ENCODE measurements at regions not wholly inside any gene's neighbourhood (a gene's known extent, or its start where the extent isn't known, plus 50 kb on each side); places are given as distances from the start of the nearest gene placed in this dataset.

GRCh38 chr7:35384761-35385700 is 131.1 kb upstream of the TBX20 start:
- no peak for DNase-seq

GRCh38 chr7:35380739-35381224 is 126.9 kb upstream of the TBX20 start:
- DNase-seq: no peak

GRCh38 chr7:35379481-35379880 is 125.6 kb upstream of the TBX20 start:
- DNase-seq: no peak

GRCh38 chr7:35375516-35375915 is 121.6 kb upstream of the TBX20 start:
- DNase-seq: no peak

- DNase-seq: no peak
Observed at GRCh38 chr7:35374858-35375257, 121.0 kb upstream of the TBX20 start.

DNA sequence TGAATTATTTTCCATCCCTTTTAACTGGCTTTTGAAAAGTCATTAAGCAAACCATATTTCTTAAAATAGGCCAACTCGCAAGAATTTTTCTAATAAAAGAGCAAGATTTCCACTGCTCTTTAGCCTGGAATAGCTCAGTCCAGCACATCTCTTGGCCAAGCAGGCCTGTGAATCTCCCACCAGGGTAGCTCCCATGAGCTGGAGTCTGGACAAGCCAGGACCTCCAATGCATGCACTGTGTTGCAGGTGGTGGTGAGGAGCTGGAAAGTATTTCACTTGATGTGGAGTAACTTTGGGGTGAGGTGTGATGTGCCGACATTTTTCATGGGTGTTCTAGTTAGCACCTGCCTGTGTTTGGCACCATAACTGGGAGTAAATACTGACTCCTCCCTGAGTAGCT is 117.3 kb upstream of the TBX20 start:
- no peak for DNase-seq

DNA sequence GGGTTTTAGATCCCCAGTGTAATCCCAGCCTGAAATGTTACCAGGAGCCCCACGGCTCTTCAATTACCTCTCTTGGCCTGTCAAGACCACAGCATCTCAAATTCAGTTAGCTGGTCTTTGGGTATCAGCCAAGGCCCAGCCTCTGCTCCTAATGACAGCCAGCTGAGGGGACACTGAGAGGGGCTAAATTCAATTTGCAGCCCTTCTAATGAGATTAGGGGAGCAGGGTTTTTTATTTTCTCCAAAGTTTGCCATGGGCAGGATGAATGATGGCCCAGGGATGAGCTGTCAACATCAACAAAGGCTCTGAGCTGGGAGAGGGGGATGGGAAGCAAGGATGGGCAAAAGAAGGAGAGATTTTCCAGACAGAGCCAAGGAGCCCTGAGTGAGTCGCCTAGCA is 116.8 kb upstream of the TBX20 start:
- no peak for DNase-seq

DNA sequence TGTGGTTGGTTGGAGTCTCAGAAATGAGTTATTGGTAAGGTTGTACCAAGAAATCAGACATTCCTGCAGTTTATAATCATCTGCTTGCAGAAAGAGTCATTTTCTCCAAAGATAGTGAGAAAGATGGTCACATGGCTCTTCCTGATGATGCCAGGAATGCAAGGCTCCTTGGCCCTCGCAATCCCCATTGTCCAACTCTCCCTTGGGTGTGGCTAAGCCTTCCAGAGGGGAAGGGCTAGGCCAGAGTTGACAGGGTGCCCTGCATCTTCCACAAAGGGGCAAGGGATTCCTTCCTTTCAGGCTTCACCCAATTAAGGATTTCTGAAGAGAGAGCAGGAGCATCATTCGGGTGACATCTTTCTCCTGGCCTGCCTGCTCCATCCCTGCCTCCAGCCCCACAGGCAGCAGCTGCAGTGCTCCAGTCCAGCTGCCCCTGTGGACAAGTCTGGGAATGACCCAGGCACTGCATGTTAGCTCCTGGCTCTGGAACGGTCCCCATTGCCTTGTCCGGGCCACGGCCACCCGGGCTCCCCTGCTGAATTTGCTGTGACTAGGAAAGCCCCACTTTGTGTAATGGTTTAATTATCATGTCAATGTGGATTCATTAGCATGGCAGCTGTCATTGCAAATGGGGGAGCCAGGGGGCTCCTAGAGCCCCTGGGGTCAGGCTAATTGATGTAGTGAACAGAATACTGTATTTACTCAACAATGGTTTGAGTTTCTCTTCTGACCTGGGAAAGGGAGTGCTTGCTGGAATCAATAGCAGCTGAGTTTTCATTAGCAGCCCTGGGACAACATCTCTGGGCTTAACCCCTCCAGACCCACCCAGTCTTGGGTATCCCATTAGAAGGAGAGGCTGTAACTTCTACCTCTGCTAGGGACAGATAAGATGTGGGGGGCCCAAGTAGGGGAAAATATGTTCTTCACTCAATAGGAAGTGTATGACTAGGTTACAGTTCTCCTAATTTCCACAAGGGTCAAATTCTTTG is 112.6 kb upstream of the TBX20 start:
- DNase-seq: no peak

GRCh38 chr7:35365523-35365922 is 111.6 kb upstream of the TBX20 start:
- DNase-seq: no peak

DNA sequence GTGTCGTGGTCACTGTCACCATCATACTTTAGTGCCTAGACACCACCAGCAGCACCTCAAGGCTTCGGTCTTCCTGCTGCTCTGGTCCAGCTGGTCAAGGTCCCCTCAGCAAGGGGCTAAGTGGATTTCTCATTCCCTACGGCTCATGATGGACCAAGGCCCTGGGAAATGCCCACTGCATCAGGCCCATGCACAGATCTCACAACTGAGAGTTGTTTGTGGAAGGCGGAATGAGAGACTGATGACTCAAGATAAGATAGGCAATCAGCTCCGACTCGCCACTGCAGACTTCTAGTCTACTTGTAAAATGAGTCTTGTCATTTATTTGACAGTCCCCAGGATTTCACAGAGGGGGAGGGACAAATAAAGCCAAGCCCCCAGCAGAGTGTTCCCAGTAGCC is 108.4 kb upstream of the TBX20 start:
- no peak for DNase-seq

- DNase-seq: no peak
Observed at GRCh38 chr7:35359423-35359822, 105.5 kb upstream of the TBX20 start.

GRCh38 chr7:35356495-35356894 is 102.6 kb upstream of the TBX20 start:
- no peak for DNase-seq

- DNase-seq: no peak
Observed at GRCh38 chr7:35355911-35356310, 102.0 kb upstream of the TBX20 start.

DNA sequence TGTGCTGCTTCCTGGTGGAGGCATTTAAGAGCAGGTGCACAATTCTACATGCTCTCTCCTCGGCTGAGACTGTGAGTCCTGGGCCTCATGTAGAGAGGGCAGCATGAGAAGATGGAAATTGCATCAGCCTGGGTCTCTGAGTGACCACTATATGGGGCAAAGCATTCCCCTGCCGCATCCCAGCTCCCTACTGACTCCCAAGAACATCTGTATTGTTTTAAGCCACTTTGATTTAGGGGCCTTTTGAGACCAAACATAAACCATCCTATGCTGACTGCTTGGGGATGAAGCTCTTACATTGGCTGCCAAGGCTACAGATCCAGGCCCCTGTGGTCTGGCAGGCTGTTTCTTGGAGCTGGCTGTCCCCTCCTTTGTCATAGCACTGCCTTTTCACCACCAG is 101.3 kb upstream of the TBX20 start:
- DNase-seq: no peak

DNA sequence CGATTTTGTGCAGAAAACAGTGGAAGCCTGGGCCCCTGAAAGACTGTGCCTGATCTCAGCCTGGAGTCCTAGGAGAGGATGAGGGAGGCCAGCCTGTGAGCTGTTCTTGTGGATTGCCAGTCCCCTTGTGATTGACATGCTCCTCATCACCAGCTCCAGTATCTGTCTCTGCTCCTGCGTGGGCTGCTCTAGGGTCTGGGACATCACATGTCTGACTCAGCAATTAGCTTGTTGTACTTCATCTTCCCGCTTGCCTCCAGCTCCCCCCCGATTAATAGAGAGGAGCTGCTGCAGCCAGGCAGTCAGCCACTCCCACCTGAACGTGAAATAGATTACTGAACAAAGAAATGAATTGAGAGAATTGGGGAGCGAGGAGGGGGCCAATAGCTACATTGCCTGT is 99.6 kb upstream of the TBX20 start:
- no peak for DNase-seq

DNA sequence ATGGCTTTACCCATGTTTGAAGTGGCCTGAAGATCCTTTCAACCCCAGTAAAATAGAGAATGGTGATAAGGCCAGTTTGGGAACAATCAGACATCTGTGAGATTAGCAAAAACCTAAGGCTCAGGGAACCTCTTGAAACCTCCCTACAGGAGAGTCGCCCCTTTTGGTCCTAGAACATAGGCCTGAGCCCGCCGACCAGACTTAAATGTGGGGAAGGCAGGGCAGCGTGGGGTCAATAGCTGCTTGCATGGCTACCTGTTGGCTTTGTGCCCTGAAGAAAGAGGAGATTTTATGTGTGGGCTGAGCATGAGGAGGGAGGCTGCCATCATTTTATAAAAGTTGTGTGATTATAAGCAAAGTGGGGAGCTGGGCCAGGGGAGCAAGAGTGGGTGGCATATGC is 97.6 kb upstream of the TBX20 start:
- no peak for DNase-seq

DNA sequence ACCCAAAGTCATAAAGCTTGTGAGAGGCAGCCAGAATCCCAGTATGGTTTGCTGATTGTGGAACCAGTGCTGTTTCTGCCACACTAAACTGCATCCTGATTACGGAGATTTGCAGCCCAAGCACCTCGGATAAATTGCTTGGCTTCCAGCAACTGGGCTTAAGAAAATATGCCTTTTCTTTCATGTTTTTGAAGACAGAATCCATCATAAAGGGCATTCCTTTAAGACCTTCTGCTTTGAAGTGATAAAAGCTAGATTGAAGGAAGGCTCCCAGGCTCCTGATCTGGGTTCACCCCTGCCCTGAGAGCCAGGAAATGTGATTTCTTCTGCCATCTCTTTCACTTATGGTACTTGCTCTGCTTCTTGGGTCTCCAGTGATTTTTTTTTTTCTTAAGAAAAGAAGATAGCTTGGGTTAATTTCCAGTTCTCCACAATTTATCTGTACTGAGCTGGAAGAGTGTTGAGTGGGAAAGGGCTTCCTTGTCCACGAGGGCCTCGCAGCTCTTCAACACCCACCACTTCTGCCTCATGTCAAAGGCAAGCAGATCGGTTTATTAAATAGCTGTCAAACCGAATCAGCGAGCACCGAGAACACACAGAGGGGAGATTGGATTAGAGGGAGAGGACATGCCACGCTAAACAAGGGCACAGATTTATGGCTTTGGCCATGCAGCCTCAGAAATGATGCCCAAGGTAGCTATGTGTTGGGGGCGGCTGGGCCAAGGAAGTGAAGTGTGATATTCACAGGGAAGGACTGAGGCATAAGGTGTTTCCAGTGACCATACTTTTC is 94.9 kb upstream of the TBX20 start:
- no peak for DNase-seq

DNA sequence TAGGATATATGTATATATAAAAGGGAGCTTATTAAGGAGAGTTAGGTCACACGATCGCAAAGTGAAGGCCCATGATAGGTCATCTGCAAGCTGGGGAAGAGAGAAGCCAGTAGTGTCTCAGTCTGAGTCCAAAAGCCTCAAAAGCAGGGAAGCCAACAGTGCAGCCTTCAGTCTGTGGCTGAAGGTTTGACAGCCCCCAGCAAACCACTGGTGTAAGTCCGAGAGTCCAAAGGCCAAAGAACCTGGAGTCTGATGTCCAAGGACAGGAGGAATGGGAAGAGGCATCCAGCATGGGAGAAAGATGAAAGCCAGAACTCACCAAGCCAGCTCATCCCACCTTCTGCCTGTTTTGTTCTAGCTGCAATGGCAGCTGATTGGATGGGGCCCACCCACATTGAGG is 88.9 kb upstream of the TBX20 start:
- DNase-seq: no peak

GRCh38 chr7:35339811-35340210 is 85.9 kb upstream of the TBX20 start:
- no peak for DNase-seq

- DNase-seq: no peak
Observed at GRCh38 chr7:35336444-35336843, 82.5 kb upstream of the TBX20 start.

GRCh38 chr7:35334506-35334905 is 80.6 kb upstream of the TBX20 start:
- DNase-seq: no peak

GRCh38 chr7:35333265-35333664 is 79.4 kb upstream of the TBX20 start:
- DNase-seq: no peak

All from NCI-H1417 treated with DMSO at 0.1 percent for 48 hours (cell line).